Subcutaneous abdominal adipose tissue (tissue), 5 donors: ENCODE measurements at regions not wholly inside any gene's neighbourhood (a gene's known extent, or its start where the extent isn't known, plus 50 kb on each side); places are given as distances from the start of the nearest gene placed in this dataset.
"Not testable (repeated sequence)": the region's sequence is repeated elsewhere in the genome, so short reads cannot be mapped to it uniquely, and the experiment has no call there.

Experiments
- H3K27ac ChIP-seq: one replicate; pipeline ENCODE4 v1.7.0; 2013; ENCODE audit warnings: low read depth, mild to moderate bottlenecking, inconsistent platforms, low read length, moderate library complexity
- H3K27me3 ChIP-seq, 5 donors: one replicate each; pipeline ENCODE4 v1.7.0; 2013; ENCODE audit warnings: low read length in 5 of 5, inconsistent platforms in 1 of 5; ENCODE audit not compliant: control insufficient read depth in 5 of 5, insufficient read depth in 4 of 5
- H3K36me3 ChIP-seq, 5 donors: one replicate each; pipeline ENCODE4 v1.7.0; 2013; ENCODE audit warnings: low read length in 5 of 5; ENCODE audit not compliant: control insufficient read depth in 5 of 5, insufficient read depth in 5 of 5
- H3K4me1 ChIP-seq, 5 donors: one replicate each; pipeline ENCODE4 v1.7.0; 2013; ENCODE audit warnings: low read length in 5 of 5, mild to moderate bottlenecking in 3 of 5, moderate library complexity in 1 of 5; ENCODE audit not compliant: control insufficient read depth in 5 of 5, insufficient read depth in 5 of 5
- H3K4me3 ChIP-seq, 5 donors: one replicate each; pipeline ENCODE4 v1.7.0; 2013; ENCODE audit warnings: low read length in 5 of 5, low read depth in 1 of 5
- H3K9ac ChIP-seq, 5 donors: one replicate each; pipeline ENCODE4 v1.7.0; 2013; ENCODE audit warnings: low read length in 5 of 5, mild to moderate bottlenecking in 4 of 5, moderate library complexity in 3 of 5
- H3K9me3 ChIP-seq, 5 donors: one replicate each; pipeline ENCODE4 v1.7.0; 2013; ENCODE audit warnings: low read length in 5 of 5; ENCODE audit not compliant: control insufficient read depth in 5 of 5
- donor health status: healthy.
- donor health status: healthy.
- donor health status: healthy.
- donor health status: healthy.
- donor health status: healthy.

DNA sequence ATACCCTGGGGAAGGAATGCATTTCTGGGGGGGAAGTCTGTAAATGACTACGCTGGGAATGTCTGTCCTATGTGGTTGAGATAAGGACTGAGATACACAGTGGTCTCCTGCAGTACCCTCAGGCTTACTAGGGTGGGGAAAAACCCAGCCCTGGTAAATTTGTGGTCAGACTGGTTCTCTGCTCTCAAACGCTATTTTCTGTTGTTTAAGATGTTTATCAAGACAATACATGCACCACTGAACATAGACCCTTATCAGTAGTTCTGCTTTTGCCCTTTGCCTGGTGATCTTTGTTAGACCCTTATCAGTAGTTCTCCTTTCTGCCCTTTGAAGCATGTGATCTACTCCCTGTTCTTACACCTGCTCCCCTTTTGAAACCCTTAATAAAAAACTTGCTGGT is 173.9 kb downstream of the SKIDA1 start:
- H3K9ac ChIP-seq, H3K9me3 ChIP-seq, H3K27me3 ChIP-seq, H3K36me3 ChIP-seq, H3K4me1 ChIP-seq, H3K4me3 ChIP-seq, H3K27ac ChIP-seq: not testable (repeated sequence)

DNA sequence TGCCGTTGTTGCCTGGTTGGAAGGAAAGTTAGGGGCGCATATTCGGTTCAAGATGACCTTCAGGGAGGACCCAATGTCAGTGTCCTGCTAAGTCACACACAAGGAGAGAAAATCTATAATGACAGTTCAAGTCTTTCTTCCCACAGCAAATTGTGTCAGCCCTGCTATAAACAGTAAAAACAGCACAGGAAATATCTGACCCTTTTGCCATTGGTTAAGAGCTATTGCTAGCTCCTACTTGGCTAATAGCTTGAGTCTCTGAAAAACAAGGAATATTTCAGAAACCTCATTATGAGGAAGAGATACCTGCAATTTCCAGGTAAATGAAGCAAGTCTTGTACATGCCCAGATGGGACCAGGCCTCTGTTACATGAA is 175.6 kb downstream of the SKIDA1 start:
- Histone ChIP-seq H3K27ac (peak overlapping the region; percentile 20), H3K9ac (no peak overlapping the region), H3K27me3 (no peaks in the 10 kb centered on the region)

DNA sequence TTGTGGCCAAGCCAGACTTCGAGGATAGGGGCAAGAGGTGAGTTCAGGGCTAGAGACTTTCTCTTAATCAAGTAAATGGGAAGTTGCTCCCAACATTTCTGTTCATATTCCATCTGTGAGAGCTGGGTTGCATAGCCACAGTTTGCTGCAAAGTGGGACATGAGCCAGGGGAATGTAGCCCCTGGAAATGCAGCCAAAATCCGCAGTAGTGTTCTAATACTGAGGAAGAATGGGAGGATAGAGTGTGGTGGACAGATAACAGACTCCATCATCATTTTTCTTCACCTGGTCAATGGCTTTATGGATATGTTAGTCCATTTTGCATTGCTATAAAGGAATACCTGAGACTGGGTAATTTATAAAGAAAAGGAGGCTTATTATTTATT is 177.7 kb downstream of the SKIDA1 start:
- no peak overlapping the region for H3K9ac ChIP-seq
- H3K4me1 ChIP-seq = peaks cover 0 to 6% (median 0%) of the 10 kb centered on the region in 5 donors
- H3K27ac ChIP-seq = no peak overlapping the region
- H3K27me3 ChIP-seq = no peaks in the 10 kb centered on the region
- no peak overlapping the region for H3K4me3 ChIP-seq
- H3K9me3 ChIP-seq = peaks cover 0 to 6% (median 3%) of the 10 kb centered on the region in 5 donors
- H3K36me3 ChIP-seq = no peaks in the 10 kb centered on the region

More for the DNA sequence above, 175.6 kb downstream of the SKIDA1 start:
- Histone ChIP-seq H3K36me3 (no peaks in the 10 kb centered on the region), H3K4me1 (peaks cover 0 to 6% (median 0%) of the 10 kb centered on the region in 5 donors), H3K9me3 (peaks cover 0 to 6% (median 3%) of the 10 kb centered on the region in 5 donors), H3K4me3 (no peak overlapping the region)

GRCh38 chr10:21347043-21347784 is 178.3 kb downstream of the SKIDA1 start:
- peaks cover 0 to 6% (median 0%) of the 10 kb centered on the region in 5 donors for H3K4me1 ChIP-seq
- no peaks in the 10 kb centered on the region for H3K36me3 ChIP-seq
- H3K27ac ChIP-seq = no peak overlapping the region

DNA sequence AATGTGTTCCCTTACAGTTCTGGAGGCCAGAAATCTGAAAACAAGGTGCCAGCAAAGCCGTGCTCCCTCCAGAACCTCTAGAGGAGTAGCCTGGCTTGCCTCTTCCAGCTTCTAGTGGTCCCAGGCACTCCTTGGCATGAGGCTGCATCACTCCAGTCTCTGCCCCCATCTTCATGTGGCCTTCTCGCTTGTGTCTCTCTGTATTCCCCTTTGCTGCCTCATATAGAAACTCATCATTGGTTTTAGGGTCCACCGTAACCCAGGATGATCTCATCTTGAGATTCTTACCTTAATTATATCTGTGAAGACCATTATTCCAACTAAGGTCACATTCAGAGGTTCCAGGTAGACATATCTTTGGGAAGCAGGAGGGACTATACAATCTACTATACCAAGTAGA is 182.4 kb downstream of the SKIDA1 start:
- H3K36me3 ChIP-seq = no peaks in the 10 kb centered on the region
- H3K9ac ChIP-seq = no peak overlapping the region
- H3K4me1 ChIP-seq = no peaks in the 10 kb centered on the region
- H3K27ac ChIP-seq = no peak overlapping the region
- peaks cover 0 to 6% (median 3%) of the 10 kb centered on the region in 5 donors for H3K9me3 ChIP-seq
- H3K27me3 ChIP-seq = no peaks in the 10 kb centered on the region
- H3K4me3 ChIP-seq = no peak overlapping the region

More at GRCh38 chr10:21347043-21347784, 178.3 kb downstream of the SKIDA1 start:
- no peak overlapping the region for H3K4me3 ChIP-seq
- H3K9ac ChIP-seq = no peak overlapping the region
- H3K27me3 ChIP-seq = no peaks in the 10 kb centered on the region
- peaks cover 0 to 6% (median 3%) of the 10 kb centered on the region in 5 donors for H3K9me3 ChIP-seq

DNA sequence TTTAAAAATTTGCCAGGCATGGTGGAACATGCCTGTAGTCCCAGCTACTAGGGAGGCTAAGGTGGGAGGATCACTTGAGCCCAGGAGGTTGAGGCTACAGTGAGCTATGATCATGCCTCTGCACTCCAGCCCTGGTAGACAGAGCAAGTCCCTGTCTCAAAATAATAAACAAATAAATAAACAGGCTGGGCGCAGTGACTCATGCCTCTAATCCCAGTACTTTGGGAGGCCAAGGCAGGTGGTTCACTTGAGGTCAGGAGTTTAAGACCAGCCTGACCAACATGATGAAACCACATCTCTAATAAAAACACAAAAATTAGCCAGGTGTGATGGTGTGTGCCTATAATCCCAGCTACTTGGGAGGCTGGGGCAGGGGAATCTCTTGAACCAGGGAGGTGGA is 183.0 kb downstream of the SKIDA1 start:
- not testable (repeated sequence) for H3K27me3 ChIP-seq, H3K4me3 ChIP-seq, H3K27ac ChIP-seq, H3K4me1 ChIP-seq, H3K9ac ChIP-seq, H3K36me3 ChIP-seq, H3K9me3 ChIP-seq

DNA sequence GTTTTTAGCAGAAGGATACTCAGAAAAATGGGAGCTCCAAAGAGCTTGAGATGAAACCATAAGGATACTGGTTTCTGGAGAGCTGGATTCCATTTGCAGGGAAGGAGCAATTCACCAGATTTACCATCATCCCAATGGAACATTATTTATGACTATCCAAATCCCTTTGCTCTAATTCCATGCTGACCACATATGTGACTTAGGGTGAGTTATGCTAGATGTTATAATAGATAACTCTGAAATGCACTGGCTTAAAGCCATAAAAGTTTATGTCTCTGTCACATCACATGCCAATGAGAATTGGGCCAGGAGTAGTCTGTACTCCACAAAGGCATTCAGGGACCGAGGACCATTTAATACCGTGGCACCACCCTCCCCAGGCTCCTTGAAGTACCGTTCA is 185.2 kb downstream of the SKIDA1 start:
- Histone ChIP-seq H3K4me1 (peaks cover 4 to 10% (median 10%) of the 10 kb centered on the region in 5 donors), H3K27ac (no peak overlapping the region)

GRCh38 chr10:21337171-21337792 is 188.2 kb downstream of the SKIDA1 start:
- H3K27ac ChIP-seq = no peak overlapping the region
- no peak overlapping the region for H3K4me3 ChIP-seq
- no peaks in the 10 kb centered on the region for H3K36me3 ChIP-seq
- no peaks in the 10 kb centered on the region for H3K27me3 ChIP-seq
- H3K9me3 ChIP-seq = no peaks in the 10 kb centered on the region
- peaks cover 4 to 13% (median 11%) of the 10 kb centered on the region in 5 donors for H3K4me1 ChIP-seq
- no peak overlapping the region for H3K9ac ChIP-seq

More for the DNA sequence above, 185.2 kb downstream of the SKIDA1 start:
- Histone ChIP-seq H3K36me3 (no peaks in the 10 kb centered on the region), H3K9me3 (no peaks in the 10 kb centered on the region), H3K9ac (no peak overlapping the region), H3K4me3 (no peak overlapping the region), H3K27me3 (no peaks in the 10 kb centered on the region)

- no peaks in the 10 kb centered on the region for H3K27me3 ChIP-seq
- H3K9me3 ChIP-seq = no peaks in the 10 kb centered on the region
- no peaks in the 10 kb centered on the region for H3K36me3 ChIP-seq
- no peak overlapping the region for H3K9ac ChIP-seq
- H3K4me3 ChIP-seq = no peak overlapping the region
- no peak overlapping the region for H3K27ac ChIP-seq
- H3K4me1 ChIP-seq = peaks cover 4 to 13% (median 11%) of the 10 kb centered on the region in 5 donors
These were observed 188.9 kb downstream of the SKIDA1 start for GRCh38 chr10:21336476-21337170.
